Kidney (tissue), 13 donors: ENCODE measurements at regions not wholly inside any gene's neighbourhood (a gene's known extent, or its start where the extent isn't known, plus 50 kb on each side); places are given as distances from the start of the nearest gene placed in this dataset.
"Not testable (repeated sequence)": the region's sequence is repeated elsewhere in the genome, so short reads cannot be mapped to it uniquely, and the experiment has no call there.

Experiments used
- DNase-seq, 5 donors: peaks; one replicate each; pipeline ENCODE4 v3.0.0-alpha.2; 2013 to 2020
- FAIRE-seq: peaks from 2 replicates; lab custom pipeline; 2012; peaks lifted over from hg19 to GRCh38; lab: Jason Lieb, UNC
- H3K27ac ChIP-seq, 2 donors: one replicate each; pipeline ENCODE4 v1.7.0; 2013; ENCODE audit warnings: low read depth in 2 of 2, low read length in 2 of 2, inconsistent platforms in 1 of 2
- H3K27me3 ChIP-seq: one replicate; pipeline ENCODE4 v1.7.1; 2013; ENCODE audit warnings: low read length, inconsistent platforms; ENCODE audit not compliant: control insufficient read depth, insufficient read depth
- H3K36me3 ChIP-seq, 3 donors: one replicate each; pipeline versions ENCODE4 v1.7.0 to v1.7.1; 2013; ENCODE audit warnings: low read length in 3 of 3, control low read depth in 1 of 3, inconsistent platforms in 1 of 3; ENCODE audit not compliant: insufficient read depth in 3 of 3, control insufficient read depth in 2 of 3
- H3K4me1 ChIP-seq, 3 donors: one replicate each; pipeline versions ENCODE4 v1.7.0 to v1.7.1; 2013; ENCODE audit warnings: low read length in 3 of 3, inconsistent platforms in 1 of 3, low read depth in 1 of 3; ENCODE audit not compliant: control insufficient read depth in 2 of 3, insufficient read depth in 2 of 3
- H3K4me3 ChIP-seq, 3 donors: one replicate each; pipeline versions ENCODE4 v1.7.0 to v1.8.1; 2013; ENCODE audit warnings: low read length in 3 of 3, control low read depth in 1 of 3, inconsistent platforms in 1 of 3
- H3K9ac ChIP-seq, 3 donors: one replicate each; pipeline versions ENCODE4 v1.7.0 to v1.7.1; 2013; ENCODE audit warnings: low read length in 3 of 3, control low read depth in 1 of 3, inconsistent platforms in 1 of 3
- H3K9me3 ChIP-seq, 3 donors: one replicate each; pipeline versions ENCODE4 v1.7.0 to v1.7.1; 2013; ENCODE audit warnings: low read length in 3 of 3, control low read depth in 1 of 3, inconsistent platforms in 1 of 3; ENCODE audit not compliant: control insufficient read depth in 2 of 3, insufficient read depth in 1 of 3
- CTCF ChIP-seq: IDR thresholded peaks from 3 replicates; pipeline ENCODE4 v1.5.1; 2012; ENCODE audit warnings: mild to moderate bottlenecking, moderate library complexity, borderline replicate concordance; ENCODE audit not compliant: insufficient read depth; ENCODE audit errors: extremely low read depth
- intact Hi-C: fragments of 100-400 bp; cut with DNase I; formaldehyde crosslinking; loops from one replicate; pipeline ENCODE4 v1.11.1; 2022
- donor health status: control.
- donor health status: control.
- donor health status: control.
- donor health status: control.
- donor health status: control.
- donor health status: DM: yes; HTN: yes; CAD: no.
- donor health status: Normal renal cell carcinoma (clear cell type).

GRCh38 chr9:28981711-28982110 is 1408.4 kb upstream of the C9orf72 start:
- no peak overlapping the region for H3K4me3 ChIP-seq
- TF ChIP-seq CTCF = no peak
- FAIRE-seq (no peak), DNase-seq (no peak)
- H3K4me1 ChIP-seq = no peaks in the 10 kb centered on the region
- no peaks in the 10 kb centered on the region for H3K9me3 ChIP-seq
- no peaks in the 10 kb centered on the region for H3K36me3 ChIP-seq
- no peak overlapping the region for H3K27ac ChIP-seq
- intact Hi-C loops = no loop called here
- no peaks in the 10 kb centered on the region for H3K27me3 ChIP-seq
- no peak overlapping the region for H3K9ac ChIP-seq

- intact Hi-C loops = no loop called here
- TF ChIP-seq CTCF = no peak
- no peak for FAIRE-seq
Measured at GRCh38 chr9:28984016-28984415, 1410.7 kb upstream of the C9orf72 start.

GRCh38 chr9:28990009-28990408 is 1416.7 kb upstream of the C9orf72 start:
- H3K27ac ChIP-seq, H3K27me3 ChIP-seq, H3K4me1 ChIP-seq, intact Hi-C loops, H3K4me3 ChIP-seq, H3K36me3 ChIP-seq, H3K9ac ChIP-seq, FAIRE-seq, H3K9me3 ChIP-seq: not testable (repeated sequence)
- DNase-seq = peak in 1 of 5 donors; percentile 41

More at GRCh38 chr9:28984016-28984415, 1410.7 kb upstream of the C9orf72 start:
- H3K4me3 ChIP-seq = no peak overlapping the region
- no peaks in the 10 kb centered on the region for H3K36me3 ChIP-seq
- H3K27ac ChIP-seq = no peak overlapping the region
- no peak for DNase-seq
- H3K4me1 ChIP-seq = no peaks in the 10 kb centered on the region
- H3K9me3 ChIP-seq = no peaks in the 10 kb centered on the region
- H3K27me3 ChIP-seq = no peaks in the 10 kb centered on the region
- H3K9ac ChIP-seq = no peak overlapping the region

GRCh38 chr9:28999057-28999456 is 1425.8 kb upstream of the C9orf72 start:
- no peaks in the 10 kb centered on the region for H3K4me1 ChIP-seq
- no peaks in the 10 kb centered on the region for H3K36me3 ChIP-seq
- no peak overlapping the region for H3K27ac ChIP-seq
- FAIRE-seq = no peak
- no peaks in the 10 kb centered on the region for H3K27me3 ChIP-seq
- no peak for TF ChIP-seq CTCF
- intact Hi-C loops = no loop called here
- H3K9me3 ChIP-seq = no peaks in the 10 kb centered on the region
- H3K9ac ChIP-seq = no peak overlapping the region
- no peak overlapping the region for H3K4me3 ChIP-seq
- no peak for DNase-seq
